HG03039 (cell line): ENCODE measurements at regions not wholly inside any gene's neighbourhood (a gene's known extent, or its start where the extent isn't known, plus 50 kb on each side); places are given as distances from the start of the nearest gene placed in this dataset.

Experiments used
- ATAC-seq: cut with Tn5 transposase; IDR thresholded peaks from one replicate; pipeline ENCODE4 v1.9.1; 2021; ENCODE audit warnings: mild to moderate bottlenecking, moderate library complexity; ENCODE audit not compliant: unreplicated experiment

GRCh38 chr2:204453730-204454167, 91.5 kb upstream of the PARD3B start:
- ATAC-seq: no peak

GRCh38 chr2:204454672-204455380, 90.4 kb upstream of the PARD3B start:
- no peak for ATAC-seq

- no peak for ATAC-seq
Observed at GRCh38 chr2:204468746-204469429, 76.4 kb upstream of the PARD3B start.

- ATAC-seq: no peak
Observed at GRCh38 chr2:204470178-204470620, 75.1 kb upstream of the PARD3B start.

GRCh38 chr2:204470621-204471196, 74.6 kb upstream of the PARD3B start:
- ATAC-seq: no peak

GRCh38 chr2:204472375-204472774, 72.9 kb upstream of the PARD3B start:
- no peak for ATAC-seq

GRCh38 chr2:204473224-204473623, 72.1 kb upstream of the PARD3B start:
- no peak for ATAC-seq

- no peak for ATAC-seq
Observed at GRCh38 chr2:204475399-204475798, 69.9 kb upstream of the PARD3B start.

- ATAC-seq: no peak
Observed at GRCh38 chr2:204477358-204477950, 67.8 kb upstream of the PARD3B start.

GRCh38 chr2:204479557-204479956, 65.7 kb upstream of the PARD3B start:
- no peak for ATAC-seq

GRCh38 chr2:204480676-204481075, 64.6 kb upstream of the PARD3B start:
- no peak for ATAC-seq

GRCh38 chr2:204483608-204484081, 61.6 kb upstream of the PARD3B start:
- ATAC-seq: no peak

- ATAC-seq: no peak
Observed at GRCh38 chr2:204486321-204486720, 59.0 kb upstream of the PARD3B start.

- ATAC-seq: no peak
Observed at GRCh38 chr2:204486805-204487204, 58.5 kb upstream of the PARD3B start.

GRCh38 chr2:204487447-204488229, 57.6 kb upstream of the PARD3B start:
- ATAC-seq: no peak

- ATAC-seq: no peak
Observed at GRCh38 chr2:204491528-204491927, 53.7 kb upstream of the PARD3B start.

GRCh38 chr2:204492417-204492816, 52.9 kb upstream of the PARD3B start:
- ATAC-seq: no peak

GRCh38 chr2:204494681-204495080, 50.6 kb upstream of the PARD3B start:
- ATAC-seq: no peak

GRCh38 chr2:204495381-204495780, 49.9 kb upstream of the PARD3B start:
- no peak for ATAC-seq
